H1 (cell line): ENCODE measurements at regions not wholly inside any gene's neighbourhood (a gene's known extent, or its start where the extent isn't known, plus 50 kb on each side); places are given as distances from the start of the nearest gene placed in this dataset.

Source experiments
- CTCF ChIA-PET: fragments of 300-600 bp; sonication (Branson Sonifier 250); formaldehyde crosslinking; loops from one replicate; lab custom pipeline; 2021; ENCODE audit not compliant: partially characterized antibody; lab: Charles Lee
- POLR2A ChIA-PET: fragments of 300-600 bp; sonication (Branson Sonifier 250); formaldehyde crosslinking; loops from one replicate; lab custom pipeline; 2021; ENCODE audit warnings: inconsistent platforms; ENCODE audit not compliant: partially characterized antibody; lab: Charles Lee
- DNase-seq, 2 experiments: peaks; one replicate each; pipeline versions ENCODE4 v3.0.0 to v3.0.0-alpha.2; 2010 to 2022; ENCODE audit warnings: low spot score in 2 of 2, low read depth in 1 of 2, mixed read lengths in 1 of 2
- FAIRE-seq: peaks from 2 replicates; lab custom pipeline; 2011; peaks lifted over from hg19 to GRCh38; lab: Jason Lieb, UNC
- H2AFZ ChIP-seq: 2 replicates; pipeline ENCODE4 v1.8.1; 2012; ENCODE audit warnings: low read length, inconsistent platforms
- H2AK5ac ChIP-seq: 2 replicates; pipeline ENCODE4 v1.6.1; 2013; ENCODE audit warnings: low read depth, low read length
- H2BK120ac ChIP-seq: replicated peaks from 2 replicates; pipeline ENCODE3; 2013; ENCODE audit warnings: low read depth, low read length, inconsistent platforms
- H2BK12ac ChIP-seq: 2 replicates; pipeline ENCODE4 v1.6.1; 2013; ENCODE audit warnings: low read depth, low read length
- H2BK15ac ChIP-seq: 2 replicates; pipeline ENCODE4 v1.6.1; 2013; ENCODE audit warnings: low read length
- H2BK20ac ChIP-seq: 2 replicates; pipeline ENCODE4 v1.6.1; 2013; ENCODE audit warnings: low read length
- H2BK5ac ChIP-seq: 2 replicates; pipeline ENCODE4 v1.6.1; 2013; ENCODE audit warnings: low read depth, low read length
- H3K14ac ChIP-seq: 2 replicates; pipeline ENCODE4 v1.6.1; 2013; ENCODE audit warnings: inconsistent platforms; ENCODE audit not compliant: insufficient read length
- H3K18ac ChIP-seq: 2 replicates; pipeline ENCODE4 v1.6.1; 2013; ENCODE audit warnings: low read length; ENCODE audit errors: extremely low read depth
- H3K23ac ChIP-seq: 2 replicates; pipeline ENCODE4 v1.6.1; 2013; ENCODE audit warnings: inconsistent platforms; ENCODE audit not compliant: insufficient read length
- H3K23me2 ChIP-seq: 2 replicates; pipeline ENCODE4 v1.6.1; 2013; ENCODE audit warnings: low read depth, low read length
- H3K27ac ChIP-seq: 2 replicates; pipeline ENCODE4 v1.6.1; 2011; ENCODE audit warnings: low read depth, low read length, inconsistent platforms
- H3K27me3 ChIP-seq, 4 experiments: replicated peaks in 1 of 4; 1 replicate in 1 of 4; 2 replicates in 3 of 4; pipeline versions ENCODE4 v1.6.1 to v1.8.1; 2011 to 2013; ENCODE audit warnings: low read length in 3 of 4, mild to moderate bottlenecking in 3 of 4, inconsistent platforms in 2 of 4, mixed read lengths in 2 of 4, moderate library complexity in 1 of 4; ENCODE audit not compliant: control insufficient read depth in 3 of 4, insufficient read depth in 3 of 4; ENCODE audit errors: extremely low read depth in 1 of 4
- H3K36me3 ChIP-seq, 4 experiments: 2 replicates each; pipeline versions ENCODE4 v1.6.1 to v1.8.1; 2011 to 2013; ENCODE audit warnings: mild to moderate bottlenecking in 4 of 4, low read length in 3 of 4, moderate library complexity in 2 of 4, control low read depth in 1 of 4, inconsistent platforms in 1 of 4; ENCODE audit not compliant: insufficient read depth in 4 of 4, control insufficient read depth in 2 of 4
- H3K4ac ChIP-seq: replicated peaks from 2 replicates; pipeline ENCODE3; 2013; ENCODE audit warnings: low read length, low read depth, mixed read lengths, inconsistent platforms; ENCODE audit not compliant: insufficient read length
- H3K4me1 ChIP-seq, 4 experiments: replicated peaks in 1 of 4; 1 replicate in 1 of 4; 2 replicates in 3 of 4; pipeline versions ENCODE4 v1.6.1 to v1.8.1; 2011 to 2013; ENCODE audit warnings: low read length in 3 of 4, inconsistent platforms in 2 of 4, mixed read lengths in 1 of 4; ENCODE audit not compliant: insufficient read depth in 4 of 4, control insufficient read depth in 3 of 4
- H3K4me2 ChIP-seq, 2 experiments: 2 replicates each; pipeline versions ENCODE4 v1.6.1 to v1.8.1; 2011 to 2013; ENCODE audit warnings: low read depth in 2 of 2, low read length in 2 of 2, control low read depth in 1 of 2, inconsistent platforms in 1 of 2, mild to moderate bottlenecking in 1 of 2; ENCODE audit not compliant: insufficient read depth in 1 of 2
- H3K4me3 ChIP-seq, 4 experiments: fragments of 200-600, 300-600 bp in 1 of 4; sonication (generic), shearing (Covaris generic), sonication (Bioruptor Twin) in 1 of 4; 2 replicates each; pipeline versions ENCODE4 v1.5.1 to v1.8.1; 2011 to 2016; ENCODE audit warnings: low read length in 4 of 4, low read depth in 3 of 4, control low read depth in 2 of 4, inconsistent platforms in 2 of 4, mild to moderate bottlenecking in 2 of 4, mixed read lengths in 1 of 4, moderate library complexity in 1 of 4; ENCODE audit not compliant: insufficient read depth in 2 of 4; ENCODE audit errors: extremely low read depth in 1 of 4
- H3K56ac ChIP-seq: replicated peaks from 2 replicates; pipeline ENCODE3; 2013; ENCODE audit warnings: low read depth, mild to moderate bottlenecking, mixed read lengths, low read length, inconsistent platforms; ENCODE audit not compliant: insufficient read length
- H3K79me1 ChIP-seq: 2 replicates; pipeline ENCODE4 v1.6.1; 2013; ENCODE audit warnings: low read depth, low read length, control low read depth
- H3K79me2 ChIP-seq, 2 experiments: 2 replicates each; pipeline versions ENCODE4 v1.6.1 to v1.8.1; 2012 to 2013; ENCODE audit warnings: low read length in 2 of 2, mild to moderate bottlenecking in 2 of 2, inconsistent platforms in 1 of 2; ENCODE audit not compliant: insufficient read depth in 2 of 2, control insufficient read depth in 1 of 2
- H3K9ac ChIP-seq, 4 experiments: replicated peaks in 1 of 4; 1 replicate in 1 of 4; 2 replicates in 3 of 4; pipeline versions ENCODE4 v1.6.1 to v1.8.1; 2011 to 2013; ENCODE audit warnings: low read depth in 3 of 4, low read length in 3 of 4, control low read depth in 2 of 4, mild to moderate bottlenecking in 2 of 4, moderate library complexity in 2 of 4, inconsistent platforms in 1 of 4; ENCODE audit errors: extremely low read depth in 1 of 4
- H3K9me3 ChIP-seq, 2 experiments: 2 replicates each; pipeline versions ENCODE4 v1.6.1 to v1.8.1; 2012 to 2013; ENCODE audit warnings: mild to moderate bottlenecking in 2 of 2, moderate library complexity in 2 of 2, control low read depth in 1 of 2, inconsistent platforms in 1 of 2, low read depth in 1 of 2, low read length in 1 of 2, mixed read lengths in 1 of 2; ENCODE audit not compliant: insufficient read depth in 2 of 2
- H4K20me1 ChIP-seq, 2 experiments: replicated peaks in 1 of 2; 2 replicates each; pipeline versions ENCODE3 to v1.8.1; 2011 to 2013; ENCODE audit warnings: inconsistent platforms in 2 of 2, low read length in 2 of 2, mild to moderate bottlenecking in 1 of 2; ENCODE audit not compliant: insufficient read depth in 2 of 2, control insufficient read depth in 1 of 2
- H4K5ac ChIP-seq: 2 replicates; pipeline ENCODE4 v1.6.1; 2013; ENCODE audit warnings: low read length, low read depth, mixed read lengths, inconsistent platforms; ENCODE audit not compliant: insufficient read length
- H4K8ac ChIP-seq: 2 replicates; pipeline ENCODE4 v1.8.0; 2013; ENCODE audit warnings: mild to moderate bottlenecking, moderate library complexity, low read length, inconsistent platforms; ENCODE audit not compliant: insufficient read depth; ENCODE audit errors: extremely low read depth
- H4K91ac ChIP-seq: replicated peaks from 2 replicates; pipeline ENCODE3; 2013; ENCODE audit warnings: low read length, mixed read lengths, inconsistent platforms; ENCODE audit not compliant: insufficient read length
- ASH2L ChIP-seq: fragments of 200-600, 300-600 bp; sonication (generic); IDR thresholded peaks from one replicate; pipeline ENCODE4 v1.7.1; 2017; ENCODE audit warnings: low read length
- CBX8 ChIP-seq: fragments of 300-800, 300-1000 bp; sonication (generic); IDR thresholded peaks from 2 replicates; pipeline ENCODE4 v1.7.1; 2016; ENCODE audit warnings: low read depth, low read length, borderline replicate concordance
- RAD21 ChIP-seq, 2 experiments: IDR thresholded peaks in 1 of 2; conservative IDR thresholded peaks in 1 of 2; 2 replicates each; pipeline ENCODE4 v1.6.1; 2011; ENCODE audit warnings: low read depth in 2 of 2, low read length in 2 of 2, improper control_type of control experiment in 1 of 2, inconsistent platforms in 1 of 2, mild to moderate bottlenecking in 1 of 2, moderate library complexity in 1 of 2
- WGBS, 2 experiments: shearing (Covaris generic) in 1 of 2; methylation state at CpG; one replicate each; pipeline versions ENCODE4 v1.1.6 to v1.1.7; 2013 to 2015; ENCODE audit warnings: low lambda C conversion rate in 2 of 2, mixed read lengths in 2 of 2, inconsistent platforms in 1 of 2, low coverage in 1 of 2, missing lambda C conversion rate in 1 of 2; ENCODE audit not compliant: insufficient replicate concordance in 2 of 2, insufficient coverage in 1 of 2, insufficient read length in 1 of 2; ENCODE audit errors: extremely low coverage in 1 of 2, missing lambda C conversion rate in 1 of 2; 5-methylcytosine and 5-hydroxymethylcytosine counted together
- TF ChIP-seq, protein P1 (sequence below), 3 experiments: IDR thresholded peaks; 1 replicate in 2 of 3; 2 replicates in 1 of 3; pipeline versions ENCODE4 v1.5.1 to v1.6.1; 2011; ENCODE audit warnings: low read length in 3 of 3, mild to moderate bottlenecking in 3 of 3, inconsistent platforms in 2 of 3, low read depth in 1 of 3, moderate library complexity in 1 of 3; ENCODE audit not compliant: insufficient read depth in 1 of 3; ENCODE audit errors: control extremely low read depth in 1 of 3
- TF ChIP-seq, protein P2 (sequence below): IDR thresholded peaks from 2 replicates; pipeline ENCODE4 v1.6.1; 2012; ENCODE audit warnings: low read length, inconsistent platforms

DNA sequence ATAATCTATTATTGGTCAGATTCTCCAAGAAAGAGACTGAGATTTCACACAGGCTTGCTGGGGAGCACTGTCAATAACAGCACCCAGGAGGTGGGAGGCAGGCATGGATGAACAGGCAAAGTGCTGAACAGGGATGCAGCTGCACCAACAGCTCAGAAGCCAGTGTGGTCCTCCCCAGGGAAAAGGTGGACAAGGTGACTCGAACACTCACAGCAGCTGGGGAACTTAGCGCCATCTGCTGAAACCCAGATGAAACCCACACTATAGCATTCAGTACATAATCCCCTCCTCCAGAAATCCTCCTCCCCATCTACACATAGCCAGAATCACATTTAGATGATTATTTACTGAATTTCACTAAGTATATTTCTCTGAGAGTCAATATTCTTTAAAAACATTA lies 255.2 kb upstream of the WSB1 start:
- H3K9ac ChIP-seq: no peak overlapping the region
- no peak overlapping the region for H2BK120ac ChIP-seq
- no peak overlapping the region for H2BK5ac ChIP-seq
- H3K23ac ChIP-seq: no peak overlapping the region
- H3K18ac ChIP-seq: no peak overlapping the region
- WGBS, 2 experiments: 47% methylated on average over 2 of the region's 2 CpGs; no CpG with 5 or more reads in 1 of the 2 experiments
- H3K36me3 ChIP-seq: no peaks in the 10 kb centered on the region
- no peak overlapping the region for H2AK5ac ChIP-seq
- peaks cover 20 to 27% of the 10 kb centered on the region in 2 experiments; a peak in 3 of 4 replicates for H3K9me3 ChIP-seq
- H3K27ac ChIP-seq: no peak overlapping the region
- POLR2A ChIA-PET: no interaction called here
- no peaks in the 10 kb centered on the region for H3K27me3 ChIP-seq
- no peak overlapping the region for H2AFZ ChIP-seq
- no peaks in the 10 kb centered on the region for H4K20me1 ChIP-seq
- no peak overlapping the region for H4K91ac ChIP-seq
- no peak overlapping the region for H4K5ac ChIP-seq
- DNase-seq: no peak
- H3K4me1 ChIP-seq: no peaks in the 10 kb centered on the region
- H3K56ac ChIP-seq: no peak overlapping the region
- H3K79me2 ChIP-seq: no peaks in the 10 kb centered on the region
- H4K8ac ChIP-seq: no peak overlapping the region
- no peak for FAIRE-seq
- no peak overlapping the region for H3K4me2 ChIP-seq
- TF ChIP-seq, protein P1, sequence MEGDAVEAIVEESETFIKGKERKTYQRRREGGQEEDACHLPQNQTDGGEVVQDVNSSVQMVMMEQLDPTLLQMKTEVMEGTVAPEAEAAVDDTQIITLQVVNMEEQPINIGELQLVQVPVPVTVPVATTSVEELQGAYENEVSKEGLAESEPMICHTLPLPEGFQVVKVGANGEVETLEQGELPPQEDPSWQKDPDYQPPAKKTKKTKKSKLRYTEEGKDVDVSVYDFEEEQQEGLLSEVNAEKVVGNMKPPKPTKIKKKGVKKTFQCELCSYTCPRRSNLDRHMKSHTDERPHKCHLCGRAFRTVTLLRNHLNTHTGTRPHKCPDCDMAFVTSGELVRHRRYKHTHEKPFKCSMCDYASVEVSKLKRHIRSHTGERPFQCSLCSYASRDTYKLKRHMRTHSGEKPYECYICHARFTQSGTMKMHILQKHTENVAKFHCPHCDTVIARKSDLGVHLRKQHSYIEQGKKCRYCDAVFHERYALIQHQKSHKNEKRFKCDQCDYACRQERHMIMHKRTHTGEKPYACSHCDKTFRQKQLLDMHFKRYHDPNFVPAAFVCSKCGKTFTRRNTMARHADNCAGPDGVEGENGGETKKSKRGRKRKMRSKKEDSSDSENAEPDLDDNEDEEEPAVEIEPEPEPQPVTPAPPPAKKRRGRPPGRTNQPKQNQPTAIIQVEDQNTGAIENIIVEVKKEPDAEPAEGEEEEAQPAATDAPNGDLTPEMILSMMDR (IDR thresholded peaks at IDR 0.05; ENCODE audit: control extremely low read depth in 1 of 3, insufficient read depth in 1 of 3, low read depth in 1 of 3, low read length in 3 of 3): peak in 1 of 3 experiments; percentile 14; a peak in 1 of 4 replicates
- TF ChIP-seq ASH2L (no peak), CBX8 (no peak), RAD21 (IDR thresholded peaks at IDR 0.05 in 1 of 2, conservative IDR thresholded peaks at IDR 0.05 in 1 of 2; ENCODE audit: low read depth in 2 of 2, low read length in 2 of 2) (peak; percentile 16 to 18; a peak in 2 of 4 replicates)
- TF ChIP-seq, protein P2, sequence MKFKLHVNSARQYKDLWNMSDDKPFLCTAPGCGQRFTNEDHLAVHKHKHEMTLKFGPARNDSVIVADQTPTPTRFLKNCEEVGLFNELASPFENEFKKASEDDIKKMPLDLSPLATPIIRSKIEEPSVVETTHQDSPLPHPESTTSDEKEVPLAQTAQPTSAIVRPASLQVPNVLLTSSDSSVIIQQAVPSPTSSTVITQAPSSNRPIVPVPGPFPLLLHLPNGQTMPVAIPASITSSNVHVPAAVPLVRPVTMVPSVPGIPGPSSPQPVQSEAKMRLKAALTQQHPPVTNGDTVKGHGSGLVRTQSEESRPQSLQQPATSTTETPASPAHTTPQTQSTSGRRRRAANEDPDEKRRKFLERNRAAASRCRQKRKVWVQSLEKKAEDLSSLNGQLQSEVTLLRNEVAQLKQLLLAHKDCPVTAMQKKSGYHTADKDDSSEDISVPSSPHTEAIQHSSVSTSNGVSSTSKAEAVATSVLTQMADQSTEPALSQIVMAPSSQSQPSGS: no peak
- TF ChIP-seq, all 59 proteins: peak for 2
- Histone ChIP-seq H3K4ac (no peak overlapping the region), H2BK12ac (no peak overlapping the region), H3K23me2 (no peaks in the 10 kb centered on the region), H2BK20ac (no peak overlapping the region), H2BK15ac (no peak overlapping the region), H3K79me1 (no peaks in the 10 kb centered on the region), H3K14ac (no peak overlapping the region), H3K4me3 (no peak overlapping the region)
- CTCF ChIA-PET: no interaction called here
